Fibroblast of mammary gland (primary cell): ENCODE measurements at regions not wholly inside any gene's neighbourhood (a gene's known extent, or its start where the extent isn't known, plus 50 kb on each side); places are given as distances from the start of the nearest gene placed in this dataset.

Source experiments
- DNase-seq: peaks from one replicate; pipeline ENCODE4 v3.0.0-alpha.2; 2010; ENCODE audit warnings: low read depth
- H3K4me3 ChIP-seq: 2 replicates; pipeline ENCODE4 v1.5.1; 2011; ENCODE audit warnings: low read depth, mild to moderate bottlenecking, low read length, moderate library complexity; ENCODE audit not compliant: control insufficient read depth
- TF ChIP-seq, protein P1 (sequence below): conservative IDR thresholded peaks from 2 replicates; pipeline ENCODE4 v1.5.1; 2011; ENCODE audit warnings: low read depth, low read length, inconsistent platforms; ENCODE audit not compliant: control insufficient read depth, insufficient read depth

DNA sequence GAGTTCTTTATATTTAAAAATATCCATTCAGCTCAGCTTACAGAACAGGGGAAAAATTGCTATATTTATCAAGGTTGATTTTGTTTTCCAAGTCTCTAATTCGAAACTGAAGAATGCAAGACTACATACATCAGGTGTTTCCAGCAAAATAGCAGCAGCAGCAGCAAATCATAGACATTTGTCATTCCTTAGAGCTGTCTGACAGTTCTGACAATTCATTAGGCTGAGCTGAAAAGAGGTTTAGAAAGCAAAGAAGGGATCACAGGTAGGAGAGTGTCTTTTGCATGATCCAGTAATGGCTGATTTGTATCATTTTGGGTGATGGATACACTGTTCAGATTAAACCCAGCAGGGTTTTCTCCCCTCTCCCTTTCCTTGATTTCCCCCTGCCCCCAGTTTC, 545.7 kb downstream of the MCTP2 start:
- TF ChIP-seq, protein P1, sequence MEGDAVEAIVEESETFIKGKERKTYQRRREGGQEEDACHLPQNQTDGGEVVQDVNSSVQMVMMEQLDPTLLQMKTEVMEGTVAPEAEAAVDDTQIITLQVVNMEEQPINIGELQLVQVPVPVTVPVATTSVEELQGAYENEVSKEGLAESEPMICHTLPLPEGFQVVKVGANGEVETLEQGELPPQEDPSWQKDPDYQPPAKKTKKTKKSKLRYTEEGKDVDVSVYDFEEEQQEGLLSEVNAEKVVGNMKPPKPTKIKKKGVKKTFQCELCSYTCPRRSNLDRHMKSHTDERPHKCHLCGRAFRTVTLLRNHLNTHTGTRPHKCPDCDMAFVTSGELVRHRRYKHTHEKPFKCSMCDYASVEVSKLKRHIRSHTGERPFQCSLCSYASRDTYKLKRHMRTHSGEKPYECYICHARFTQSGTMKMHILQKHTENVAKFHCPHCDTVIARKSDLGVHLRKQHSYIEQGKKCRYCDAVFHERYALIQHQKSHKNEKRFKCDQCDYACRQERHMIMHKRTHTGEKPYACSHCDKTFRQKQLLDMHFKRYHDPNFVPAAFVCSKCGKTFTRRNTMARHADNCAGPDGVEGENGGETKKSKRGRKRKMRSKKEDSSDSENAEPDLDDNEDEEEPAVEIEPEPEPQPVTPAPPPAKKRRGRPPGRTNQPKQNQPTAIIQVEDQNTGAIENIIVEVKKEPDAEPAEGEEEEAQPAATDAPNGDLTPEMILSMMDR: no peak
- no peak overlapping the region for H3K4me3 ChIP-seq
- DNase-seq: no peak

DNA sequence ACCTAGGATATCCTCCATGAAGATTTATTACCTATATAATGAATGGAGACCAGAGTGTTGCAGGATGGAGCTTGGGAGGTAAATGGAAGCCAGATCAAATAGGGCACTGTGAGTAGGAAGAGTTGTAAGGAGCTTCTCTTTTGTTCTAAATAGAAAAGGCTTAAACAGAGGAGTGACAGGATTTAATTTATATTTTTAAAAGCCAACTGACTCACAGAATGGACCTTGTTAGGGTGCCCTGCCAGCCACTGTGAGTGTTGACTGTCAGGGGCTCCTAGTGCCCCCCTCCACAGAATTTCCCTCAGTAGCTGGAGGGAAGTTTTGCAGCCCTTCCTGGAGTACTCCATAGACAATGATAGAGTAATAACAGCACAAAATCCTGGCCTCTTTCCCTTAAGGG, 547.5 kb downstream of the MCTP2 start:
- DNase-seq: no peak
- TF ChIP-seq, protein P1: no peak
- H3K4me3 ChIP-seq: no peak overlapping the region

DNA sequence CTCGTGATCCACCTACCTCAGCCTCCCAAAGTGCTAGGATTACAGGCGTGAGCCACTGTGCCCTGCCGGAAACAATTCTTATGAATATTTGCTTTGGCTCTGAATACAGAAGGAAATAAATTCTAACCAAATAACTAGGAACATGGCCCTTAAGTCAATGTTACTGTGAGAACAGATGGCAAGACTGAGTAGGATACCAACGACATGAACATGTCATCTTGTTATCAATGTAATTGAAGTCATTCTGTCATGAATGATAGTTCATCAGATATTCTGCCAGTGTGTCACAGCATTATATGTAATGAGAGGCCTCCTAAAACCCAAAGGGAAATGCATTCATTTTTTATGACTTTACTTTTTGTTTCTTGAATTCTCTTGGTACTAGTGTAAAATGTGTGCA, 548.8 kb downstream of the MCTP2 start:
- no peak overlapping the region for H3K4me3 ChIP-seq
- DNase-seq: no peak
- TF ChIP-seq, protein P1: no peak

DNA sequence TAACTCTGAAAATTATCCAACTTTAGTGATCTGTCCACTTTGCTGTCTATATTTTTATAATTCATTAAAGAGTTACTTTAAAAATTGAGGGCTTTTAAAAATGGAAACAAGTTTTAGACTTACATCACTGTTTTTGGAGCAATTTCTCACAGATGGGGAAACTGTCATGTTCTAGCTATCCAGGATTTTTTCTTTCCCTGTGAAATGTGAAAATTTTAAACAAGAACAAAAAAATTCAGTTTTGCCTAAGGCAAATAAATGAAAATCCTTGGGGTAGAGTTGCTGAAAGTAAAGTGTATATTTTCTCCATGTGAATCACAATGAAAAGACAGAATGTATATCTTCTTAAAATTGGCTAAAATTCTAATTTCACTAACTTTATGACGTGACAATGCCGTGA, 553.7 kb downstream of the MCTP2 start:
- TF ChIP-seq, protein P1: no peak
- H3K4me3 ChIP-seq: no peak overlapping the region
- no peak for DNase-seq

DNA sequence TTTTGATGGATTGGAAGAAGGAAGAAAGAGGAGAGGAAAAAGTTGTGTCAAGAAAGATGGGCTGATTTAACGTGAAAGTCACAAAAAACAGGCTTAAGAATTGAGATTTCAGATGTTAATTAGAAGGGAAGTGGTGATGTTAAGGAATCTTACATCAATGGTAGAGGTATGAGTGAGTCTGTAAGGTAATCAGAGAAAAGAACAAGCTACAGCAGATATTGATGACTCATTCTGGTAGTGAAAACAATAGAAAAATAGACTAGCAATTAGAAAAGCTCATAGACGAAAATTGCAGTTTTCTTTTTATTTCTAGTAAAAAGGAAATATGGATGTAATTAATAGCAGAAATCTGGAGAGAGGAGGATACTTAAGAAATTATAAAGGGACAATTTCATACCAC, 559.6 kb downstream of the MCTP2 start:
- TF ChIP-seq, protein P1: no peak
- no peak for DNase-seq
- no peak overlapping the region for H3K4me3 ChIP-seq

DNA sequence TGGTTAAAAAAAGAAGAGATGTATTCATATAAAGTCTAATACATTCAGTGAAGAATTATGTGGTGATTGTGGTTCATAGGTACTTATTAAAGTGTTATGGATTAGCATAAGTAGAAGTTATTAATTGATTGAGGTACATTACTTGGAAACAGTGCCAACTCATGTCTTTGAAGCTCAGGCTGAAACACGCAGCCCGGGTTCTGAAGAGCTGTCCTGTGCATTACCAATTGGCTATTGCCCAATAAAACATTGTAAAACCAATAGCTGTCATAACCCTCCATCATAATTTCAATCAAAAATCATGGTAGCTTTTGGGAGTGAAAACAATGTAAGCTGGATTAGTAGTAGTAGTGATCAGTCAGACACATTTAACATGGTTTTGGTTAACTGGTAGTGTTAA, 560.1 kb downstream of the MCTP2 start:
- TF ChIP-seq, protein P1: no peak
- no peak for DNase-seq
- no peak overlapping the region for H3K4me3 ChIP-seq

DNA sequence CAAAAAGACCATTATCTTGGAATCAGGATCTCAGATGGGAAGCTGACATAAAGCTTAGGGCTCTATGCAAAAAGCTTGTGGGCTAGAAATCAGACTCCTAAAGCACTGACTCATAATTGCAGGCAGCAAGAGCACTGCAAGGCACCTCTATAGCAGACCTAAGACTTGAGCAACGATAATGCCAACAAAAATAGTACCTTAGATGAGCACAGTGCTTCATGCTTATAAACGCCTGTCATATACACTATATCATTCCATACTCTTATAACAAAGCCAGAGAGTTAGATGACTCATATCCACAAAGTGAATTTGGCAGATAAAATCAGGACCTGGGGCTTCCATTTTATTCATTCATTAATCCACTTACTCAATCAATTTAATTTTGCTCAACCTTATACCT, 560.8 kb downstream of the MCTP2 start:
- no peak overlapping the region for H3K4me3 ChIP-seq
- DNase-seq: peak; percentile 0
- TF ChIP-seq, protein P1: no peak
